ENCODE measurements at regions not wholly inside any gene's neighbourhood (a gene's known extent, or its start where the extent isn't known, plus 50 kb on each side); places are given as distances from the start of the nearest gene placed in this dataset.

DNA sequence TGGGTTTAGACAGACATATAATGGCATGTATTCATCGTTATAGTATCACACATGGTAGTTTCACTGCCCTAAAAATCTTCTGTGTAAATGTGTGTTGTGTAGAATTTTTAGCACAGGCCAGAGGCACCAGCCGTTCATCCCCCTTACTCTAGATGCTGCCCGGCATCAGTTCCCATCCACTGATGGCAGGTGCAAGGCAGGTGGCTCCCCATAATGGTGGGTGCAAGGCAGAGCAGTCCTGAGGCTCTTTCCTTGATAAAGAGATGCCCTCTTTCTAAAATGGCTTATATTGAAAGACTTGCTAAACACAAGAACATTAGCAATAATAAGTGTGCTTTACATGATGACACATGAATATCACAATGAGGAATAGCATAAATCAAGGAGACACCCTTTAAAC lies 508.5 kb downstream of the EPHA4 start:
- no peak for DNase-seq (ENCODE audit: low read depth)

DNA sequence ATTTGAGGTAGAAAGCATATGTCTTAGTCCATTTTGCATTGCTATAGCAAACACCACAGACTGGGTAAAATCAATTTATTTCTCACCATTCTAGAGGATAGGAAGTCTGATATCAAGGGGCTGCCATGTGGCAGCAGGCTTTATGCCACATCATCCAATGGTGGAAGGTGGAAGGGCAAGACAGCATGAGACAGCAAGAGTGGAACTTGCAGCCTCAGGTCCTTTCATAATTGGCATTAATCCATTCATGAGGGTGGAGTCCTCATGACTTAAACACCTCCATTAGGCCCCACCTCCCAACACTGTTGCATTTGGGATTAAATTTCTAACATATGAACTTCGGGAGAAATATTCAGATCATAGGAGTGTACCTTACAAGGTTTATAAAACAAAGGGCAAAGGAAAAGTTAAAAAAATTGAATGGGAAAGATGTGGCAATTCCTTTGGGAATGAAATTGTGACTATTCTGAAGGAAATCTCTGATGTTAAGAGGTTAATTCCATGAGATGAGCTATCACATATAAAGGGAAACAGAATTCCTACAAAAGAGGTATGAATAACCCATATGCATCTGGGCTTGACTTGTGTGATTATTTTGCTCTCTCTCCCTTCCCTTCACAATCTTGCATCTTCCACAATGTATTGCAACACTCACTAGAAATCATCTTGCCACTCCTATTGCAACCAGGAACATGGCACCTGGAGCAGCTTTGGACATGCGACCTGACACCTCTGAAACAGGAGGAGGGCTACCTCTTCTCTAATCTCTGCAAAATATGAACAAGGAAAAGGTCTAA lies 507.8 kb downstream of the EPHA4 start:
- DNase-seq (ENCODE audit: low read depth), result no peak

DNA sequence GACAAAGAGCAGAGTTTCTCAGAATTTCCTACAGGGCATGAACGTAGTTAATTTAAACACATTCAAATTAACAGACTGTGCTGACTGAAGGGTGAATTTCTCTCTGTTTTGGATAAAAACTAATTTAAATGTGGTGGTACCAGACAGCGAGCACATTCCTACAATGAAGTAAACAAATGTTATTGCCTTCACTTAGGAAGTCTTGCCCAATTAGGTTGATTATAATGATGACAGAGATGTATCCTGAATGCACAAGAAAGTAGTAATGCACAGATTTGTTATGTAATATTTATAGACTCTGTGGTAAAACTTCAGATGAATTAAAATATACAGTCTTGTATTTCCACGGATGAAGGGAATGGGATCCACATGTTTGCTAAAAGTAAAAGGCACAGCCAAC lies 507.2 kb downstream of the EPHA4 start:
- DNase-seq (ENCODE audit: low read depth), result no peak

DNA sequence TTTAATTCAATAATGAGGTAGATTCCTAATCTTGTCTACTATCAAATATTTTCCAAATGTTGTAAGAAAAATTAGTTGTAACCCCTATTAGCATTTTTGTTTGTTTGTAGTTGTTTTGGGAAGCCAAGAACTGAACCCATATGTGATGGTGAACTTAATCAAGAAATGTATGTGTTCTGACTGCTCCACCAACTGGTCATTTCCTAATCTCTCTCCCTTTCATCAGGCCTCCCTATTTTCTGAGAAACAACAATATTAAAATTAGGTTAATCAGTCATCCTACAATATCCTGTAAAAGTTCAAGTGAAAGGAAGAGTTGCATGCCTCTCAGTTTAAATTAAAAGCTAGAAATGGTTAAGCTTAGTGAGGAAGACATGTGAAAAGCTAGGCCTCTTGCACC lies 504.0 kb downstream of the EPHA4 start:
- DNase-seq (ENCODE audit: low read depth), result no peak

DNA sequence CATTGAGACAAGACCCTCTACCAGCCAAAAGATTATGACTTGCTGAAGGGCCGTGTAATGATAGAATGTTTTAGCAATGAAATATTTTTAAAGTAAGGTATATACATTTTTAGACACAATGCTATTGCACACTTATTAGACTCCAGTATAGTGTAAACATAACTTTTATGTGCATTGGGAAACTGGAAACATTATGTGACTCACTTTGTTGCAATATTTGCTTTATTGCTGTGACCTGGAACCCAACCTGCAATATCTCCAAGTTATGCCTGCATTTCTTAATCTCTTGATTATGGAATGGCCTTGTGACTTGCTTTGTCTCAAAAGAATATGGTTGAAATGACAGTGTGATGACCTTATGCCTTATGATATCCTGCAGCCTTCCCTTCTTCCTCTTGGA lies 502.0 kb downstream of the EPHA4 start:
- DNase-seq (ENCODE audit: low read depth), result no peak

DNA sequence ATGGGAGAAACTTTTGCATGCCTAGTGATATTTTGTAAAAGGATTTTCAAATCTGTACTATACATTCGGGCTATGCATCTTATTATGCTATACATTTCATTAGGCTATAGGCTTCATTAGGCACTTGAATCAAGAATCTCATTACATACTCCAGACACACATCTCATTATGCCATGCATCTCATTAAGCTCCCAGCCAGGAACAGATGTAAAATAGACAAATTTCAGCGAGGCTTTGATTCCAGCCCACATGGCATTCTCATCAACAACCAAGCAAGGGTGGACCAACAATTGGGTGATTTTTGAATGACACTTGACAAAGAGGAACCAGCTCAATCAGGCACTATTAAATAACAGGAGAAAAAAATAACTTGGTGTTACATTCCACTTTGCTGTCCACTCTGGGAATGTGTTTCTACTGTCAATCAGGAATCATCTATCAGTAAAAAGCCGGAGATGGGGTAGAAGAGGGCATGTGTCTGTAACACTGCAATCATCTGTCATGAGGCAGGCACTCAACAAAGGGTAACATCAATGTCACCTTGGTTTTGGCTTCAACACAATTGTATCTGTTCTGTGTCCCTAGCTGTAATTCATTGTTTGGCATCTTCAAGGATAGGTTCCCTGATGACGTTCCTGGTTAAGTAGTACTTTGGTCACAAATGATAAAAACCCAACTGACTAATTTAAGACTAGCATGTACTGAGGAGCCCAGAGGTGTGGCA lies 498.6 kb downstream of the EPHA4 start:
- no peak for DNase-seq (ENCODE audit: low read depth)

DNA sequence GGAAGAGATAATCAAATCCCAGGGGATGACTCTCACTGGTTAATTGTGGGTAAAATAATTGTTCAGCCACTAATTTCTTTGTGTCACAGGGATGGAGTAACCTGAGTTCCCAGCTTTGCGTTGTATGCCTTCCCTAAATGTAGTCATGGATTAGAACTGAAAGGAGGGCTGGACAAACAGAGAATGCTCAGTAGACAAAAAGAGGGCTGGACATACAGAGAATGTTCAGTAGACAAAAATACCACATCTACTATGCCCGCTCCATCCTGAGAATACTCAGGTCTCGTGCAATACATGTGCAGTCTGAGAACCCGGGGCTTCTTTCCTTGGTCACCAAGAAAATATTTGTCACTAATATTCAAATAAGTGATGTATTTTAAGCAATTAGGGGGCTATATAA lies 497.9 kb downstream of the EPHA4 start:
- DNase-seq (ENCODE audit: low read depth), result no peak

DNA sequence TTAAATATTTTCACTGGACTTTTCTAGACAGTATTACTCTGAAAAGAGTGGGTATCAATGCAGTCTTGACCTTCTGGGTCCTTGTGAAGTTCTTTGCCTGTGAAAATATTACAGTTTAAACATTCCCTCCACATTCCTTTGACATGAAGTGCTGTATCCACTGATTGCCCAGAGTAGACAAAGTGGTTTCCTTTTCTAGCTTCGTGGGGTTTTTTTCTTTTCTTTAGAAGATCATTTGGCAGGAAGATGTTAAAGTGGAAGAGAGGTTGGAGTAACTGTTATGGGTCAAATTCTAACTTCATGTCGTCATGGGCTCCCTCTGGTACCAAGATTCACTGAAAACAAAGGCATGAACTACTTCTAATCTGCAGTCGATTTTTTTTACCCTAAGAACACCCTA lies 496.9 kb downstream of the EPHA4 start:
- DNase-seq (ENCODE audit: low read depth), result no peak

DNA sequence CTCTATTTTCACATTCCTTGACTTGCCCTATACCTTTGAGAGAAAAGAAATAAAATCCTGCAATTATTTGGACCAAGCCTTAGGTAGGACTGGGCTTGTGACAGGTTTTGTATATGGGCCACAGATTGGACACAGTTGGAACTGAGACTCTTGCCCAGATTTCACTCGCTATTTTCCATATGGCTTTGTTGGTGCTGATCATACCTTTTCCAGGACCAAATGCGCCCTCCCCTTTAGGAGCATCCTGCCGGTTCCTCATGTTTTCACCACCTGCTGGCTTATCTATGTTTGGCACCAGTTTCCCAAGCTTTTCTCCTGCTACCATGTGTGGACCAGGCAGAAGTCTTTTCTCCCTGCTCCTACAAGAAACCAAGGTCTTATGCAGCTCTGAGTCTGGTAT lies 494.9 kb downstream of the EPHA4 start:
- no peak for DNase-seq (ENCODE audit: low read depth)

DNA sequence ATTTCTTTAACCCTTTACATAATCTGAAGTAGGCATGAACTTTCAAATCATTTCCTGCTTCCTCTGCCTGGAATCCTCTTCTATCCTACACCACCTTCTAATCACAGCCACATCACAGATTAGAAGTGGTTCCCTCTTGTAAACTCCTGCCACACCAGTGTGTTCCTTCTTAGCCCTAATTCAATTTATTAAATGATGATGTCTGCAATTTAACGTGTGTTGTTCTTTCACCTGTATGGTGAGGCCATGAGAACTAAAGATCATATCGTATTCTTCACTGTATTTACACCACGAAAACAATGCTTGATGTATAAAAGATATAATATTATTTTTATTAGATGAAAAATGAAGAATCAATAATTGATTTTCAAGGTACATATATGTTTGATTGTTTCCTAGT lies 494.3 kb downstream of the EPHA4 start:
- DNase-seq (ENCODE audit: low read depth), result no peak

DNA sequence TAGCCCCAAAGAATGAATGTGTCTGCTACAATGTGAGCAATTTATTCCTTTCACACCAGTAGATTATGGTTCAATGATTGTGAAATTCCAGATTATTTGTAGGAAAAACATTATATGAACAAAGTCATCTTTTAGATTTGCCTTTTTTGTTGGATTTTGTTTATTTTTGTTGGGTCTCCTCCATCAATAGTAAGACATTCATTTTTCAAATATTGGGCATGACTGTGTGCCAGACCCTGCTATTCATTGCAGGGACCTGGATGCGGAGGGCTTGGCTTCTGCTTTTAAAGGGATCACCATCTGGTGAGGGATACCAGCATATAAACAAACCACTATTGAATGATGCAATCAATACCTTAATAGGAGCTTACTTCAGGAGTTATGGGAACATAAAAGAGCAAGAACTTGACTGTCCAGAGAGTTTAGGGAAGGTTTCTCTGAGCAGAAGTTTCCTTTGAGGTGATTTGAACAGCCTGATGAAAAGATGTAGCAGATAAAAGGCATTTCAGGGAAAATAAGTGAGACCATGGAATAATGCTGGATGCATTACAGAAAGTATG lies 486.7 kb downstream of the EPHA4 start:
- no peak for DNase-seq (ENCODE audit: low read depth)

DNA sequence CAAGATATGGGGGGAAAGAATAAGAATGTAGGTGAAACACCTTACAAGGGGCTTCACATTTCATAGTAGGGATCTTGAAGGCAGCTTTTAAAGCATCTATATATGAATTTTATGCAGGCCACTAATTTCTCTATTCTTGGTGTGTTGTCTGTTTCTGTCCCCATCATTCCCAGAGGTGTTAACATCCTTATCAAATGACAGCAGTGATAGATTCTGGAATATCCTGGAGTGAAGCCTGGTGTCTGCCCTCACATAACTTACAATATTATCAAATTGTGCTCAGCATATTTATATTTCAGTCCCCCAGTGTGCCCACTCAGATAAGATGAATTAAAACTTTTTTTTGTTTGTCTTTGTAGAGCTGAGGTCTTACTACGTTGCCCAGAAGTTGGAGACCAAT lies 486.2 kb downstream of the EPHA4 start:
- no peak for DNase-seq (ENCODE audit: low read depth)

DNA sequence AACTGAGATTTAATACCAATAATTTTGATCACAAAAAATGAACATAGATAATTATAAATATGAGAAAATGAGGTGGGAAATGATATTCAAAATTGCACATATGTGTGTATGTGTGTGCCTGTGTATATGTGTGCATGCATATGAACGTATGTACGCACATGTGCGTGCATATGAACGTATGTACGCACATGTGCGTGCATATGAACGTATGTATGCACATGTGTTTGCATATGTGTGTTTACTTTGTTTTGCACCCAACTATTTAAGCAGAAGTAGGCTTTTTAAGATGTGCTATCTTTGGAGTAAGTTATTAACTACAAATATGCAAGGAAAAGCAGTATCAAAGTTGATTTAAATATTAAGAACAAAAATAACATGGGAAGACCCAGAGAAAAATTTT lies 484.3 kb downstream of the EPHA4 start:
- no peak for DNase-seq (ENCODE audit: low read depth)

DNA sequence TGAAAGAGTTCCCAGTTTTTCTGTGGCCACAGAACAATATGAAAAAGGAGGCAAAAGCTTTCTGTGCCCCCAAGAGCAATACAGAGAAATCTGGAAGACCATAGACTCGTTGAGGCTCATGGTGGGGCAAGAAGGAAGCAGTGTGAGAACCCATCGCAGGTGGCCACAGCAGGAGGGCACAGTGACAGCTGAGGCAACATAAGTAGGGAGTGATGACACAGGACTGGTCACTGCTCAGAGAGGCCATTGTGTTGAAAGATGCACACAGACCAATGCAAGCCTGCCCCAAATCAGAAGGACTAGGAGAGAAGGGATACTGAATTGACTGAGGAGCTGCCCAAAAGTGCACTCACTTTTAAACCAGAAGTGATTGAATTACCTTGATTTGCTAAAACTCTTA lies 483.6 kb downstream of the EPHA4 start:
- no peak for DNase-seq (ENCODE audit: low read depth)

DNA sequence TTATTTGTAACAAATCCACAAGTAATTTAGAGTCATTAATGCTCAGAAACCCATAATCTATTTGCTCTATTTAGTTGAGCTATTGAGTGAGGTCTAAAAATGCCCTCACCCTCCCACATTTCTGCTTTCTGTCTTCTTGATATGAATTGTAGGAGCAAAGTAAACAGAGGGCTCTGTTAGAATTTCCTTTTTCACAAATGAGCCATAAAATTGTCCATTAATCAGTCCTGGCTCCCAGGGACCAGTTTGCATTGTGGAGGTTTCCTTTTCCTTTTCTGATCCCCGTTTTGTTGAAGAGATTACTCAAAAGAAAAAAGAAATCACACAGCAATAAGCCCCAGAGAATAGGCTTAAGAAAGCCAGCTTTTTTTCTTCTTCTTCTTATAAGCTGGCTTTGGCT lies 476.7 kb downstream of the EPHA4 start:
- DNase-seq (ENCODE audit: low read depth), result no peak

DNA sequence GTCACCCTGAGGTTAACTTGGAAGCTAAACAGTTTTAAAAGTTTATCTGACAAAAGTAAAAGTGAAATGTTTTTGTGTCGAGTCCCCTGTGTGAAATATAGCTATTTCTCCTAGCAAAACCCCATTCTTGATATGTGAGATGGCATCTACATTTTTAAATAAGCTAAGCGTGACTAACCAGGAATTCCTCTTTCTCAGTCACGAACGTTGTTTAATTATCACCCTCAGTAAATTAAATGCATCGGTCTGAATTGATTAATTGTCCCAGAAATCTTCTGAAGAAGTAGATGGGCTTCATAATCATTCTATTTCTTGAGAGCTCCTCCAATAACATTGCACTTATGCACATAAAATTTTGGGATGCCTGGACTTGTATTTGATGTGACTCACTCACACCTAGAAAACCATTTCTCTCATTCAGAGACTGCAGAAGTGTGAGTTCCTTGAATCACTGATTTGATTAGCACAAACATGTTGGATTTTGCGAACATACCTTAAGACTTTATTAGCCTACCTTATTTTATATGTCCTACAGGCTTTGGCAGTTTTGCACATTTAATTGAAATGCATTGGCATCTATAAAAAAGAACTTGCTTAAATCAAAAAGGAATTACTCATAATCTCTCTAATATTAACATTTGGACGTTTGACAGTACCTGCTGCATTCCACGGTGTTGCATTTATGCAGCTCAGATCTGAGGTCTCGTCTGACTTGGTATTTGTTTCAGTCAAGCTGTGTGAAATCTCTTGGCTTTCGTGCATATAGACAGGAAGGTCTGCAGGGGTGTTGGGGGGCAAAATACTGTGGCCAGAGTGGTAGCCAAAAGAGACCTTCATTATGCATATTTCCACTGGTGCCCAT lies 475.2 kb downstream of the EPHA4 start:
- no peak for DNase-seq (ENCODE audit: low read depth)

DNA sequence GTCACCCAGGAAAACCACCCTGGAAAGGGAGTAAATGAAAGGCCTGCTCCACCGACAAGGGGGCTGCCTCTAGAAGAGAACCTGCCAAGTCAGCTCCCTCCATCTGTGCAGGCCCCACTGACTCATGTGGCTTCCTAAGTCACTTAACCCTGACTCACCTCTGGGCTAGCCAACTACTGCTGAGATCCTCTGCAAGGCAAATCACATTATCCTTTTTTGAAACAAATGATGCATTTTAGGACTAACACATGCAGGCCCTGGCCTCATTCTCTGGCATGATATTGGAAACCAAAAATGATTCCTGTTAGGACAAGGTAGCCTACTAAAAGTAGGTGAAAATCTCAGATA lies 474.6 kb downstream of the EPHA4 start:
- no peak for DNase-seq (ENCODE audit: low read depth)

DNA sequence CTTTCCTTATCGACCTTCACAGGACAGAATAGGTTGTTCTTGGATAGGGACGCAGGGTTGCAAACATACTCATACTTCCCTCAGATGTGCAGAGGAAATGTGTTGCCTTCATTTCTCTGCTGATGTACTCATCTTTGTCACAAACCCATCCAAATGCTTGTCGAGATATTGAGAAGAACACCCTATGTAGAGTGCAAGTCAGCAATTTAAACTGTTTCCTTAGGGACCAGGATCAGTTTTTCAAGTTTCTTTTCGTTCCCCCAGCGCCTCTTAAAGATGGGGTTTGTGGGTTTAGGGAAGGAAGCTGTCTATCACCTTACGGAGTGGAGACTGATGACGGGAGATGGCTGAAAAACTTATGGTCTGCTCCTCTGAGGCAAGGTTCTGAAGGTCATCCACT lies 474.2 kb downstream of the EPHA4 start:
- no peak for DNase-seq (ENCODE audit: low read depth)

DNA sequence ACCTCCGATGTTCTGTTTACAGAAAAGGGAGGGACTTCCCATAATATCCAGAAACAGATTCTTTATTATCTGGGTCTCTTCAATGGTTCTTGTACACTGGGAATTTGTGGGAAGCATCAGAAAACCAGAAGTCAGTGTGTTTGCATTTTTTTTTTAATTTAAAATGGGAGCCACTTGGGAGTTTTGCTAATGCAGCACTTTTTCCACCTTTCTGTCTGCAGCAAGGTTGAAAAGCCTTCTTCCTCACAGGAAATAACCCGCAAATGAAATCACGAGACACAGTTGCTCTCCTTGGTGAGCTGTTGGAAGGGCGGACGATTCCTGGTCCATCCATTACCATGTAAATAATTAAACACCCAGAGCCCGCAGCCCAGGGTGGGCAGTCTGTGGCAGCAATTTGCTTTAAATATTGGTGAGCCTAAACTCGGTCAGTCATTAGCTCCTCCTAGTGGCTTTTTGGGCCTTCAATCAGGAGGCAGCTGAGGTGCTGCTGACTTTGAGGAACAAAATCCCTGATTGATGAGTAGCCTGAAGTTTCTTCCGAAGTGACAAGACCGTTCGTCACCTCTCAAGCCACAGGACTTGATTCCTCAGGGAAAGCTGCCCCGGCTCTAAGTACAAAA lies 471.5 kb downstream of the EPHA4 start:
- DNase-seq (ENCODE audit: low read depth), result no peak

DNA sequence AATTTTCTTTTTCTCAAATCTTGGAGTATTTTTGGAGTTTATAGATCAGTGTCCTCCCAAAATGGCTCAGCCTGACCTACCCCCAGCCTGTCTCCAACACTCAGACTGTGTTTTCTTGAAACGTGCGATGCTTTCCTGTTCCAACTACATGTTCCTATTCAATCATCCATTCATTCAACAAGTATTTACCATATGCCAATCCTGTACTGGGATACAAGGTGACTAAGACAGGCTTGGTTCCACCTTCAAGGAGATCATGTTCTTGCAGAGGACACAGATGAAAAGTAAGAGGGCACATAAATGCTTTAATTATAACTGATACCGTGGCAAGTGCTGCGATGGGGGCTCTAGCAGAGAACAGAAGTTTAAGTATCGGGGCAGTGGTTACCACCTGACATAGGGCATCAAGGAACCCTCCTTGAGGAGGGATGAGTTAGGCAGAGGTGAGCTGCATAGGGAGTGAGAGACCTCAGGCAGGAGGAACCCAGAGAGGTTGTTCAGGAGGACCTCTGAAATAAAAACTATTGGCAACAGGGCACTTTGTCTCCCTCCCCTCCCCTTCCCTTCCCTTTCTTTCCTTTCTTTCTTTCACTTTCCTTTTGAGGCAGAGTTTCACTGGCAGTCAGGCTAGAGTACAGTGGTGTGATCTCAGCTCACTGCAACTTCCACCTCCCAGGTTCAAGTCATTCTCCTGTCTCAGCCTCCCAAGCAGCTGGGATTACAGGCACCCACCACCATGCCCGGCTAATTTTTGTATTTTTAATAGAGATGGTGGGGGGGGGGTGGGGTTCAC lies 469.0 kb downstream of the EPHA4 start:
- no peak for DNase-seq (ENCODE audit: low read depth)

DNA sequence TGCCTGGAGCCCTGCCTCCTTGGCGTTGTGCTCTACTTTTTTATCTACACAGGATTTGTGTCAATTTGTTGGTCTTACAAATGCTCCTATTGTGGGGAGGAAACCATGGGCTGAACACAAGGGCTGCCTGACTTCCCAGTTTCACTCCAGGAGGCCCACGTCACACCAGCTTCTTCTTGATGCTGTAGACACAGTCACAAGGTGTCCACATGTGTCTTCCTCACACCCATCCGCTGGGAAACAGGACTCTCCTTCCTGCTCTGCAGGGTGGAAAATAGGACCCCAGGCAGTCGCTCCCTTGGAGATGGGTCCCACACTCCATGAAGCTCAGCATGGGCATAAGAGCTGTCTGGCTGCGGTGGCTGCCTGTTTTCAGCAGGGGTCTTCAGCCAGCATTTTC lies 468.2 kb downstream of the EPHA4 start:
- DNase-seq (ENCODE audit: low read depth), result no peak
